ENCODE measurements at regions not wholly inside any gene's neighbourhood (a gene's known extent, or its start where the extent isn't known, plus 50 kb on each side); places are given as distances from the start of the nearest gene placed in this dataset.

GRCh38 chr4:136442447-136442846 is 1089.8 kb downstream of the PCDH18 start:
- BruUV-seq (replicated peaks), result no TSS peak
- no peak overlapping the region for H3K27ac ChIP-seq (ENCODE audit: low read depth, low read length, poor library complexity, severe bottlenecking)
- no peaks in the 10 kb centered on the region for H3K36me3 ChIP-seq (ENCODE audit: insufficient read depth, low read length, poor library complexity, severe bottlenecking)
- no peaks in the 10 kb centered on the region for H3K9me3 ChIP-seq (ENCODE audit: low read depth, low read length, poor library complexity, severe bottlenecking)
- no peaks in the 10 kb centered on the region for H3K27me3 ChIP-seq (replicated peaks; ENCODE audit: insufficient read depth, low read depth, low read length, poor library complexity)
- no peak overlapping the region for H3K4me3 ChIP-seq (ENCODE audit: low read depth, low read length, poor library complexity, severe bottlenecking)
- POLR2A ChIA-PET (ENCODE audit: low non-redundant PET), result no interaction called here
- no peak for DNase-seq (ENCODE audit: low spot score)
- H3K4me1 ChIP-seq (ENCODE audit: insufficient read depth, low read length, poor library complexity, severe bottlenecking), result no peaks in the 10 kb centered on the region
- intact Hi-C loops (cut with micrococcal nuclease; ENCODE audit: unreplicated experiment), result no loop called here
- CTCF ChIA-PET, result no interaction called here
- TF ChIP-seq EZH2 (IDR thresholded peaks at IDR 0.05; ENCODE audit: borderline replicate concordance, low read depth, low read length, poor library complexity, severe bottlenecking), result no peak
- TF ChIP-seq, protein P1, sequence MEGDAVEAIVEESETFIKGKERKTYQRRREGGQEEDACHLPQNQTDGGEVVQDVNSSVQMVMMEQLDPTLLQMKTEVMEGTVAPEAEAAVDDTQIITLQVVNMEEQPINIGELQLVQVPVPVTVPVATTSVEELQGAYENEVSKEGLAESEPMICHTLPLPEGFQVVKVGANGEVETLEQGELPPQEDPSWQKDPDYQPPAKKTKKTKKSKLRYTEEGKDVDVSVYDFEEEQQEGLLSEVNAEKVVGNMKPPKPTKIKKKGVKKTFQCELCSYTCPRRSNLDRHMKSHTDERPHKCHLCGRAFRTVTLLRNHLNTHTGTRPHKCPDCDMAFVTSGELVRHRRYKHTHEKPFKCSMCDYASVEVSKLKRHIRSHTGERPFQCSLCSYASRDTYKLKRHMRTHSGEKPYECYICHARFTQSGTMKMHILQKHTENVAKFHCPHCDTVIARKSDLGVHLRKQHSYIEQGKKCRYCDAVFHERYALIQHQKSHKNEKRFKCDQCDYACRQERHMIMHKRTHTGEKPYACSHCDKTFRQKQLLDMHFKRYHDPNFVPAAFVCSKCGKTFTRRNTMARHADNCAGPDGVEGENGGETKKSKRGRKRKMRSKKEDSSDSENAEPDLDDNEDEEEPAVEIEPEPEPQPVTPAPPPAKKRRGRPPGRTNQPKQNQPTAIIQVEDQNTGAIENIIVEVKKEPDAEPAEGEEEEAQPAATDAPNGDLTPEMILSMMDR (conservative IDR thresholded peaks at IDR 0.05; ENCODE audit: low read depth, low read length), result no peak

GRCh38 chr4:136441629-136442282 is 1090.5 kb downstream of the PCDH18 start:
- no TSS peak for BruUV-seq (replicated peaks)
- intact Hi-C loops (cut with micrococcal nuclease; ENCODE audit: unreplicated experiment), result no loop called here
- no peak overlapping the region for H3K27ac ChIP-seq (ENCODE audit: low read depth, low read length, poor library complexity, severe bottlenecking)
- ChIA-PET POLR2A (ENCODE audit: low non-redundant PET) (no interaction called here), CTCF (no interaction called here)
- no peaks in the 10 kb centered on the region for H3K36me3 ChIP-seq (ENCODE audit: insufficient read depth, low read length, poor library complexity, severe bottlenecking)
- H3K4me3 ChIP-seq (ENCODE audit: low read depth, low read length, poor library complexity, severe bottlenecking), result no peak overlapping the region
- no peaks in the 10 kb centered on the region for H3K27me3 ChIP-seq (replicated peaks; ENCODE audit: insufficient read depth, low read depth, low read length, poor library complexity)
- no peaks in the 10 kb centered on the region for H3K9me3 ChIP-seq (ENCODE audit: low read depth, low read length, poor library complexity, severe bottlenecking)
- H3K4me1 ChIP-seq (ENCODE audit: insufficient read depth, low read length, poor library complexity, severe bottlenecking), result no peaks in the 10 kb centered on the region
- DNase-seq (ENCODE audit: low spot score), result no peak
- no peak for TF ChIP-seq EZH2 (IDR thresholded peaks at IDR 0.05; ENCODE audit: borderline replicate concordance, low read depth, low read length, poor library complexity, severe bottlenecking)
- TF ChIP-seq, protein P1 (conservative IDR thresholded peaks at IDR 0.05; ENCODE audit: low read depth, low read length), result no peak

- no peak overlapping the region for H3K27ac ChIP-seq (ENCODE audit: low read depth, low read length, poor library complexity, severe bottlenecking)
- no peaks in the 10 kb centered on the region for H3K4me1 ChIP-seq (ENCODE audit: insufficient read depth, low read length, poor library complexity, severe bottlenecking)
- ChIA-PET CTCF (no interaction called here), POLR2A (ENCODE audit: low non-redundant PET) (no interaction called here)
- H3K4me3 ChIP-seq (ENCODE audit: low read depth, low read length, poor library complexity, severe bottlenecking), result no peak overlapping the region
- H3K36me3 ChIP-seq (ENCODE audit: insufficient read depth, low read length, poor library complexity, severe bottlenecking), result no peaks in the 10 kb centered on the region
- BruUV-seq (replicated peaks), result no TSS peak
- DNase-seq (ENCODE audit: low spot score), result no peak
- TF ChIP-seq, protein P1 (conservative IDR thresholded peaks at IDR 0.05; ENCODE audit: low read depth, low read length), result no peak
- TF ChIP-seq EZH2 (IDR thresholded peaks at IDR 0.05; ENCODE audit: borderline replicate concordance, low read depth, low read length, poor library complexity, severe bottlenecking), result no peak
- H3K9me3 ChIP-seq (ENCODE audit: low read depth, low read length, poor library complexity, severe bottlenecking), result no peaks in the 10 kb centered on the region
- intact Hi-C loops (cut with micrococcal nuclease; ENCODE audit: unreplicated experiment), result no loop called here
- no peaks in the 10 kb centered on the region for H3K27me3 ChIP-seq (replicated peaks; ENCODE audit: insufficient read depth, low read depth, low read length, poor library complexity)
These were observed 1093.6 kb downstream of the PCDH18 start for GRCh38 chr4:136438645-136439044.

All from A673 (cell line).